HG02678 (cell line): ENCODE measurements at regions not wholly inside any gene's neighbourhood (a gene's known extent, or its start where the extent isn't known, plus 50 kb on each side); places are given as distances from the start of the nearest gene placed in this dataset.

Experiments
- ATAC-seq: cut with Tn5 transposase; IDR thresholded peaks from one replicate; pipeline ENCODE4 v1.9.1; 2021; ENCODE audit warnings: mild to moderate bottlenecking, moderate library complexity; ENCODE audit not compliant: unreplicated experiment

- no peak for ATAC-seq
Measured at GRCh38 chr15:95296643-95297042, 1033.9 kb upstream of the NR2F2 start.

GRCh38 chr15:95298729-95299128 is 1031.8 kb upstream of the NR2F2 start:
- ATAC-seq = no peak

- ATAC-seq = no peak
Measured at GRCh38 chr15:95300958-95301357, 1029.5 kb upstream of the NR2F2 start.

GRCh38 chr15:95302206-95302605 is 1028.3 kb upstream of the NR2F2 start:
- ATAC-seq = no peak

- no peak for ATAC-seq
Measured at GRCh38 chr15:95302809-95303208, 1027.7 kb upstream of the NR2F2 start.

DNA sequence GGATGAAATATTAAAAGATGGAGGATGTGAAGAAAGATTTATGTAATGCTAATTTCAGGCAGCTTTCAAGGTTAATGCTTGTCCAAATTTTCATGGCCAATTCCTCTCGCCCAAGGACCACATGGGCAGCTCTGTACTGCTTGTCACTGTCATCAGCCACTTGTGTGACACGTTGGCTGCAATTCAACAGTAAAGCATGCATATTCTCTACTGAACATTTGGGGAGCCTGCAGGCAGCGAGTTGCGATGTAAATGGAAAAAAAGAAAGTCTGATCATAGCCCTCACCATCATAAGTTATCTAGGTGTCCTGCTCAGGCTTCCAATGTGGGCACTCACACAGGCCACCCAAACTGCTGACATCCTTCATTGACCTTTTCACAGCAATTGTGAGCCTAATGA is 1026.8 kb upstream of the NR2F2 start:
- no peak for ATAC-seq

DNA sequence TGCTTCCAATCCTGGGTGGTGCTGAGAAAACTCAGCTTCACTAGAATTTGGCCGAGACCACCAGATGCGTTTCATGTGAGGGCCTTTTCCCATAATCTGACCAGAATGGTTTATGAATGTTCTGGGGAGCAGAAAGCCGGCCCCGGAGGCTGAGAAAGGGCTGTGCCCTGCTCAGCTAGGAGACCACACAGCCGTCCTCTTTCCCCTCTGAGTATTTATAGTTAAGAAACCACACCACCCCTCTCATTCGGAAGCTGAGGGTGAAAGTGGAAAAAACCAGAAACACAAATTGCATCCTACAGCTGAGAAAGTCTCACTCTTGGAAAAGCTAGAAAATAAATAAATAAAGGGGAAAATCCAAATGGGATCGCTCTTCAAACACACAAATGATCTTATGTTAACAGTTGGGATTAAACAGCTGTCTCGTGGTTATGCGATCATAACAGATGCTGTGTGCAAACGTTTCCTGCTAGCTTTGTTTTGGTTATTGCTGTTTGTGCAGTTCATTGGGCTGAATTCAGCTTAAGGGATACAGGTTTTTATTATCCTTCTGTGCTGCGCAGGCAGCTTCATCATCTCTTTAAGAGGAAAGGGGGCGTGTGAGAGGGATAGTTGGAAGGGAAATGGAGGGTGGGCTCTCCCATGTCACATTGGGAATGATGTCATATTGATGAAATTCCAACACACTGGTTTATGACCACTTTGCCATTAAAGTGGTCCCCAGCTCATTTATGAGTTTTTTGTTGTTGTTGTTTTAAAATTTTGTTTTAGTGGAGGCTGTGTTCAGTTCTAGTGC is 1026.2 kb upstream of the NR2F2 start:
- no peak for ATAC-seq

DNA sequence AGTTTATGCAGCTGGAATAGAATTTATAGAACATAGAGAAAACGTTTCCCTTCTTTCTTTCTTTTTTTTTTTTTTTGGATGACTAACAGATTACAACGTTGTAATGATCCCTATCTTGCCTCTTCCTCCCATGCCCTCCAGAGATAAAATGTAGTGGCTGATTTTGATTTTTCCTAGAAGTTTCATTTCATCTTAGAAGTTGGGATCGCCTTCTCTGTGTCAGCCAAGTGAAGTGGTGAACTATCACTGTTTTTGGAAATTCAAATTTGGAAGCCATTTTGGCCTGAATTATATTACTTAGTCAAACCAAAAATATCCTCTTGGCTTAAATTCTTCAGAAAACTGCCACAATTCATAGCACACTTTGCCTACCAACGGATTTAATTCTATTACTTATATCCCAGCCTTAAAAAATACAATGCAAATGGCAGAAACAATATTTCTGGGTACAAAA is 1025.5 kb upstream of the NR2F2 start:
- ATAC-seq = no peak

DNA sequence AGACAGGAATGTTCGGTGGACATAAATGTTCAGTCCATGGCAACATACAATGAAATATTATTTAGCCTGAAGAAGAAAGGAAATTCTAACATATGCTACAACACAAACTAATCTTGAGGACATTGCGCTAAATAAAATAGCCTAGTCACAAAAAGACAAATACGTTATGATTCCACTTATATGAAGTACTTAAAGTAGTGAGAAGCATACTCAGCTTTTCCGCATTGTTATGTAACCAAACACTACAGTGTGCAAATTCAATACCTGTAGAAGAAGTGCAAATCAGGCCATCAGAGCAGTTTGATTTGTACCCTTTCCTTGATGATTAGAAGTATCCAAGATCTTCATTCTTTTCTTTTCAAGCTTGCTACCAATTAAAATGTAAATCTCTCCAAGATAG is 1023.4 kb upstream of the NR2F2 start:
- no peak for ATAC-seq

DNA sequence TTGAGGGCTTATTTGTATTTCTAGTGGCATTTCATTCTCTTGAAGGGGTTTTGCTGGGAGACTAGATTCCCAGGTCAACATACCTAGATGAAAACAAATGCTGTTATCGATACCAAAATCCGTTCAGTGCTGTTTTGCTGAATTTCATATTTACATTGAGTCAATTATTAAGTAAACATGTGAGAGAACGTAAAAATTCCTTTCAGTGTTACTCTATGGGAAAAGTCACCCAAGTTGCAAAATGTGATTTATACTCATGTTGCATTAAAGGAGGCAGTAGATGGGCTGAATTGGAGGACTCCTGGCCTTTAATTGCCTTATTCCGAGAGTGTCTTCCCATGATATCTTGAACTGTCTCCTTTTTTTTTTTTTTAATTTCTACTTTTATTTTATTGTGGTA is 1011.3 kb upstream of the NR2F2 start:
- ATAC-seq = no peak

DNA sequence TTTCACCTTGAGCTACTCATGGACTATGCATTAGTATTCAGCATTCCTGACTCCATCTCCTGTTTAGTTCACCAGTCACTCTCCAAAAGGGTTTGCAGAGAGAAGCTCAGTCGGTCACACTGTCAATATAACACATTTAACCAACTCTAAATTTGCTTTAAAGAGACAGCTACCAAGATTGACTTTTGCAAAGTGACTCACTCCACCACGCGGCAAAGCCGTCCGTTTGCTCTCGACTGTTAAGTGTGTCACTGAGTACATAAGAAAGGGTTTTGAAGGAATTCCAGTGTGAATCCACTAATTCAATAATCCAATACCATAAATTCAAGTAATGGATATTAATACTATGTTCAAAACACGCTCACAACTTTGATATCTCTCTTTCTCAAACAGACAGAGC is 1006.7 kb upstream of the NR2F2 start:
- no peak for ATAC-seq

DNA sequence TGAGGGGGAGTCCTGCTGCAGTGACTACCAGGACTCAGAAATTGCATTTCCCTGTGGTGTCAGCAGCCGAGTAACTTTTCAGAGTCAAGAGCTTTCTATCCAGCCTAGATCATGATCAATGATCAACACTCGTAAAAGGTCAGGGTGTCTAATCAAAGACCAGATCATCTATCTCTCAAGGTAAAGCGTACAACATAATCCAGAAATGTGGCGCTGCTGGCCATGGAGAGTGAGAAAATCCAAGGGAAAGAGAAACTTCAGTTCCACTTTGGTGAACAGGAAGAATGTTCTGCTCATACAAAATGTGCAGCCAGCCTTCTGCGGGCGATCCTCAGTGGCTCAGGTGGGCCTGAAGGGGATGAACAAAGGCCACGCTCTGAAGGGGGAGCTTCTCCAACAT is 1005.8 kb upstream of the NR2F2 start:
- ATAC-seq = no peak

- no peak for ATAC-seq
Measured at GRCh38 chr15:95325763-95326404, 1004.6 kb upstream of the NR2F2 start.

DNA sequence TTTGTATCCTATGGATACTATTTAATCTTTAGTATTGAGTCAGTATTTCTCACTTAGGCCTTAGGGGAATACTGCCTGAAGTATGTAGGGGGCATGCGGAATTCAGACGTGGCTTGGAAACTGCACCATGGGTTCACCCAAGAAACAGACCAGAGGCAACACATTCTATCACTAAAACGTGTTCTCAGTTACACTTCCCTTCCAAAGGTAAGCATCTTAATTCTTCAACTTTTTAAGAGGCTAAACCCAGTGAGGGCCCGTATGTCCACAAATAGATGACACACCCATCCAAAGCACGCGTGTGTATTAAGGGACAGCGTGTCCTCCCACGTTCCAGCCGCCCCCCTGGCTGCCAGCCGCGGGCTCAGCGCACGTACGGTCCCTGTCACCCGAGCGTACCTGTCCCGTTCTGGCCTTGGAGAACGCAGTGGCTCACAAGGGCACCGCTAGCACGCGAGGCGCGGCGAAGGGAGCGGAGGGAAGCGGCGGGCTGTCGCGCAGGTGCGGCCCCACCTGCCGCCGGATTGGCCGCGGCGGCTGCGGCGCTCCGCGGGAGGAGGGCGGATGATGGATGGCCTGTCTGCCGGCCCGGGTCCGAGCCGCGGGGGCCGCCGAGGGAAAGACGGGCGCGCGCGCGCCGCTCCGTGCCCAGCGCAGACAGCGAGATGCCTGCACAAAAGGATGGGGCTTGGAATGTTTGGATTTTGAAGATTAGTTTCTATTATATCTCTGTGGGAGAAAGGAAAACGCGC is 1003.9 kb upstream of the NR2F2 start:
- ATAC-seq = no peak

GRCh38 chr15:95327183-95327525 is 1003.3 kb upstream of the NR2F2 start:
- ATAC-seq = no peak

DNA sequence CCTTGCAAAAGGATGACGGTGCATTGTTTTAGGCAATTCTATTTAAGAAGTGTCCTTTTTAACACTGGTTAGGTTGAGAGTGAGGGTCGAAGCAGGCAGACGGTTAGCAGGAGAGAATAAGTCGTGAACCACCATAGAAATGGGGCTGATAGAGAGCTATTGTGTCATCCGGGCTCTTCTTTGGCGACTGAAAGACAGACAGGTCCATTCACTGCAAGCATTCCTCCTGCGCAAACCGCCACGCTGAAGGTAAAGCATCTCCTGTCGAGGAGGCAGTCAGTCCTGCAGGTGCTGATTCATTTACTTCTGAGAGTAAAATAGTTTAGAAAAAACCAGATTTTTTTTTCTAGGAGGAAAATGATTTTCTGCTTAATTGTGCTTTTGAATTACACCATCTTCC is 1002.8 kb upstream of the NR2F2 start:
- no peak for ATAC-seq

DNA sequence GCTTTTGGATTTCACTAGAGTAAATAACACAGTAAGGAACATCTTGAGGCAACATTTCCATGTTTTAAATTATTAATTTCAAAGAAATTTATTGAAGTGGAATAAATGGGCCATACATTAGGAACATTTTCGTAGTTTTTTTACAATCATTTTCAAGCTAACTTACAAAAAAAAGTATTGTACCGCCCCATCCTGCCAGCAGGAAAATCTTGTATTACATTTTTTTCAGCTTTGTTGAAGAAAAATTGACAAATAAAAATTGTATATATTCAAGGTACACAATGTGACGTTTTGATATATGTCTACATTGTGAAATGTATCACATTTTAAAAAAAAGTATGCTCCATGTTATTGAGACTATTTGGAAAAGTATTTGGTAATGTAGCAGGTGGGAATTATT is 1001.9 kb upstream of the NR2F2 start:
- no peak for ATAC-seq

- no peak for ATAC-seq
Measured at GRCh38 chr15:95329362-95329761, 1001.1 kb upstream of the NR2F2 start.

GRCh38 chr15:95341686-95342085 is 988.8 kb upstream of the NR2F2 start:
- no peak for ATAC-seq

GRCh38 chr15:95345867-95346266 is 984.6 kb upstream of the NR2F2 start:
- no peak for ATAC-seq

GRCh38 chr15:95346721-95347475 is 983.6 kb upstream of the NR2F2 start:
- ATAC-seq = no peak
